B cell (primary cell): ENCODE measurements at regions not wholly inside any gene's neighbourhood (a gene's known extent, or its start where the extent isn't known, plus 50 kb on each side); places are given as distances from the start of the nearest gene placed in this dataset.

Experiments used
- ATAC-seq: fragments of 200-7000 bp; cut with Tn5 transposase; one replicate; pipeline ENCODE4 v1.10.0; 2021; ENCODE audit warnings: low read depth, mild to moderate bottlenecking, moderate number of reproducible peaks, moderate library complexity
- CTCF ChIA-PET: fragments of 350-600 bp; sonication (Branson Sonifier 250); formaldehyde crosslinking; loops from one replicate; lab custom pipeline; 2021; ENCODE audit warnings: antibody characterized with exemption, inconsistent platforms; lab: Charles Lee
- POLR2A ChIA-PET: fragments of 350-600 bp; sonication (Branson Sonifier 250); formaldehyde crosslinking; loops from one replicate; lab custom pipeline; 2021; ENCODE audit warnings: antibody characterized with exemption; lab: Charles Lee
- DNase-seq: peaks from one replicate; pipeline ENCODE4 v3.0.0; 2013
- H2AFZ ChIP-seq: 2 replicates; pipeline ENCODE4 v1.6.1; 2012; ENCODE audit warnings: mild to moderate bottlenecking, low read depth, low read length; ENCODE audit not compliant: insufficient read depth, poor library complexity, severe bottlenecking
- H3K27ac ChIP-seq, 2 donors: 1 replicate in 1 of 2; 2 replicates in 1 of 2; pipeline ENCODE4 v1.5.1; 2012 to 2013; ENCODE audit warnings: low read length in 2 of 2, mild to moderate bottlenecking in 2 of 2, moderate library complexity in 1 of 2
- H3K27me3 ChIP-seq, 4 experiments: fragments of 200-600 bp in 1 of 4; sonication (generic) in 1 of 4; replicated peaks in 1 of 4; 1 replicate in 2 of 4; 2 replicates in 2 of 4; pipeline versions ENCODE4 v1.6.1 to v1.7.0; 2013 to 2016; ENCODE audit warnings: low read length in 3 of 4, mild to moderate bottlenecking in 2 of 4, mixed read lengths in 1 of 4, moderate library complexity in 1 of 4; ENCODE audit not compliant: insufficient read depth in 4 of 4, control insufficient read depth in 3 of 4; ENCODE audit errors: control extremely low read depth in 1 of 4
- H3K36me3 ChIP-seq, 2 experiments: replicated peaks in 1 of 2; 1 replicate in 1 of 2; 2 replicates in 1 of 2; pipeline versions ENCODE4 v1.6.1 to v1.7.1; 2013; ENCODE audit warnings: low read length in 1 of 2; ENCODE audit not compliant: insufficient read depth in 2 of 2, control insufficient read depth in 1 of 2; ENCODE audit errors: control extremely low read depth in 1 of 2, extremely low read depth in 1 of 2
- H3K4me1 ChIP-seq, 2 donors: fragments of 200-600 bp in 1 of 2; sonication (generic) in 1 of 2; 1 replicate in 1 of 2; 2 replicates in 1 of 2; pipeline versions ENCODE4 v1.5.1 to v1.6.1; 2013 to 2017; ENCODE audit warnings: low read length in 2 of 2; ENCODE audit not compliant: control insufficient read depth in 2 of 2, insufficient read depth in 2 of 2
- H3K4me2 ChIP-seq: replicated peaks from 2 replicates; pipeline ENCODE3; 2012; ENCODE audit warnings: mild to moderate bottlenecking, low read depth, low read length; ENCODE audit not compliant: poor library complexity, severe bottlenecking
- H3K4me3 ChIP-seq, 5 experiments: fragments of 200-600 bp in 1 of 5; sonication (generic) in 1 of 5; 1 replicate in 3 of 5; 2 replicates in 2 of 5; pipeline versions ENCODE4 v1.5.1 to v1.7.0; 2011 to 2016; ENCODE audit warnings: low read length in 4 of 5, mild to moderate bottlenecking in 4 of 5, low read depth in 2 of 5, control low read depth in 1 of 5, moderate library complexity in 1 of 5; ENCODE audit not compliant: insufficient read depth in 1 of 5; ENCODE audit errors: control extremely low read depth in 1 of 5, extremely low read depth in 1 of 5
- H3K79me2 ChIP-seq: fragments of 200-600 bp; sonication (generic); one replicate; pipeline ENCODE4 v1.6.0; 2016; ENCODE audit warnings: low read length; ENCODE audit not compliant: control insufficient read depth, insufficient read depth
- H3K9ac ChIP-seq: fragments of 200-600 bp; sonication (generic); 2 replicates; pipeline ENCODE4 v1.6.1; 2017; ENCODE audit warnings: mild to moderate bottlenecking, low read length, moderate library complexity
- H3K9me3 ChIP-seq, 3 donors: one replicate each; pipeline versions ENCODE4 v1.6.1 to v1.7.1; 2013; ENCODE audit warnings: low read length in 2 of 3; ENCODE audit not compliant: control insufficient read depth in 2 of 3, insufficient read depth in 1 of 3; ENCODE audit errors: control extremely low read depth in 1 of 3
- H4K20me1 ChIP-seq: 2 replicates; pipeline ENCODE4 v1.6.0; 2012; ENCODE audit warnings: mild to moderate bottlenecking, low read length; ENCODE audit not compliant: insufficient read depth, control insufficient read depth, poor library complexity, severe bottlenecking
- H3K27ac Mint-ChIP-seq: one replicate; pipeline ENCODE4 v1.8.0; 2021; ENCODE audit warnings: mixed read lengths
- H3K27me3 Mint-ChIP-seq: one replicate; pipeline ENCODE4 v1.8.0; 2021; ENCODE audit warnings: mixed read lengths
- H3K4me1 Mint-ChIP-seq: one replicate; pipeline ENCODE4 v1.8.0; 2021; ENCODE audit warnings: mixed read lengths
- H3K4me3 Mint-ChIP-seq: one replicate; pipeline ENCODE4 v1.8.0; 2021; ENCODE audit warnings: mixed read lengths
- H3K9me3 Mint-ChIP-seq: one replicate; pipeline ENCODE4 v1.8.0; 2022; ENCODE audit warnings: mixed read lengths; ENCODE audit not compliant: insufficient read depth
- EZH2 ChIP-seq: IDR thresholded peaks from 2 replicates; pipeline ENCODE4 v1.6.1; 2012; ENCODE audit warnings: borderline replicate concordance, low read depth, mild to moderate bottlenecking, moderate library complexity, low read length; ENCODE audit not compliant: insufficient read depth, poor library complexity, severe bottlenecking
- WGBS: methylation state at CpG from one replicate; pipeline ENCODE4 v1.1.5; 2013; ENCODE audit warnings: missing lambda C conversion rate; ENCODE audit not compliant: insufficient coverage; 5-methylcytosine and 5-hydroxymethylcytosine counted together
- intact Hi-C: fragments of 100-400 bp; cut with micrococcal nuclease; formaldehyde crosslinking; loops from one replicate; pipeline ENCODE4 v1.10.0; 2022
- TF ChIP-seq, protein P1 (sequence below): fragments of 200-600 bp; IDR thresholded peaks from one replicate; pipeline ENCODE4 v1.8.0; 2022; ENCODE audit warnings: antibody characterized with exemption, mild to moderate bottlenecking

DNA sequence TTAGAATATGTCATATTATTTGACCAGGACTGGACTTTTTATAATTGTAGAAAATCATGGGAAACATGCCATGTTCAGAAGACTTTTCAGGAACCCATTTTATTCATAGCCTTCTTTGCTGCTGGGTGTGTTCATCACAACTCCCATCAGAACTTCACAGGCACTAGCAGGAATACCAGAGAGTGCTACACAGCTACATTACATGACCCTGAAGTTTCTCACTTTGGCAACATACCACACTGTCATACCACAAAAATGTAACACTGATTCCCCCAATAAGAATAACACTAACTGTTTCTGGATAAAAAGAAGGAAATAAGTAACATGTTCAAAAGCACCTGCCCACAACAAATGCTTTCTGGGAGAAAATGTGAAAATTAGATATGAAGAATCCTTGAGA is 405.4 kb downstream of the CDH2 start:
- H3K4me2 ChIP-seq = no peak overlapping the region
- H3K9ac ChIP-seq = no peak overlapping the region
- peaks cover 2% of the 10 kb centered on the region for H3K9me3 Mint-ChIP-seq
- no peak overlapping the region for H2AFZ ChIP-seq
- H3K36me3 ChIP-seq = no peaks in the 10 kb centered on the region
- CTCF ChIA-PET = no interaction called here
- H3K4me1 Mint-ChIP-seq = no peaks in the 10 kb centered on the region
- no peaks in the 10 kb centered on the region for H3K27me3 Mint-ChIP-seq
- no peak overlapping the region for H3K4me3 ChIP-seq
- no peak for ATAC-seq
- TF ChIP-seq, protein P1, sequence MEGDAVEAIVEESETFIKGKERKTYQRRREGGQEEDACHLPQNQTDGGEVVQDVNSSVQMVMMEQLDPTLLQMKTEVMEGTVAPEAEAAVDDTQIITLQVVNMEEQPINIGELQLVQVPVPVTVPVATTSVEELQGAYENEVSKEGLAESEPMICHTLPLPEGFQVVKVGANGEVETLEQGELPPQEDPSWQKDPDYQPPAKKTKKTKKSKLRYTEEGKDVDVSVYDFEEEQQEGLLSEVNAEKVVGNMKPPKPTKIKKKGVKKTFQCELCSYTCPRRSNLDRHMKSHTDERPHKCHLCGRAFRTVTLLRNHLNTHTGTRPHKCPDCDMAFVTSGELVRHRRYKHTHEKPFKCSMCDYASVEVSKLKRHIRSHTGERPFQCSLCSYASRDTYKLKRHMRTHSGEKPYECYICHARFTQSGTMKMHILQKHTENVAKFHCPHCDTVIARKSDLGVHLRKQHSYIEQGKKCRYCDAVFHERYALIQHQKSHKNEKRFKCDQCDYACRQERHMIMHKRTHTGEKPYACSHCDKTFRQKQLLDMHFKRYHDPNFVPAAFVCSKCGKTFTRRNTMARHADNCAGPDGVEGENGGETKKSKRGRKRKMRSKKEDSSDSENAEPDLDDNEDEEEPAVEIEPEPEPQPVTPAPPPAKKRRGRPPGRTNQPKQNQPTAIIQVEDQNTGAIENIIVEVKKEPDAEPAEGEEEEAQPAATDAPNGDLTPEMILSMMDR = no peak
- TF ChIP-seq EZH2 = no peak
- no peak overlapping the region for H3K4me3 Mint-ChIP-seq
- H3K27ac ChIP-seq = no peak overlapping the region
- no peaks in the 10 kb centered on the region for H3K79me2 ChIP-seq
- no peaks in the 10 kb centered on the region for H3K27me3 ChIP-seq
- intact Hi-C loops = no loop called here
- POLR2A ChIA-PET = no interaction called here
- H3K27ac Mint-ChIP-seq = no peak overlapping the region
- no peaks in the 10 kb centered on the region for H4K20me1 ChIP-seq
- H3K9me3 ChIP-seq = no peaks in the 10 kb centered on the region
- no peak for DNase-seq
- no peaks in the 10 kb centered on the region for H3K4me1 ChIP-seq

DNA sequence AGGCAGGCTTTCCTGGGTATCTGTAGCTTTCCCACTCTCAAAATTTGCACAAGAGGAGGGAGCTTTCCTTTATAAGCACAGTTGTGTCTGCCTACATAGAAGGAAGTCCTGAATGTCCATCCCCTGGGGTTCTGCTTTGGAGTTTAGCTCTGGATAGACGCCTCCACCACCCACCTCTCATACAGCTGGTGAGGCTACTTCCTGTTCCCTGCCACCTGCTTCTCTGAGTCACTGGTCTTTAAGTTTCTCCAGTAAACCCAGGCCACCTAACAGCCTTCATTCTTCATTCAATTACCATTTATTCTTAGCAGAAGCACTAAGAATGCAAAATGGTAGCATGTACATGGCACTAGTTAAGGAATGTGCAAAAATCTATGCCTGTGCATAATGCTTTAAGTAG is 407.8 kb downstream of the CDH2 start:
- no peak overlapping the region for H3K9ac ChIP-seq
- no peak for ATAC-seq
- no peaks in the 10 kb centered on the region for H3K4me1 Mint-ChIP-seq
- no peaks in the 10 kb centered on the region for H3K79me2 ChIP-seq
- no peaks in the 10 kb centered on the region for H4K20me1 ChIP-seq
- no peaks in the 10 kb centered on the region for H3K4me1 ChIP-seq
- H3K4me3 ChIP-seq = no peak overlapping the region
- H3K4me3 Mint-ChIP-seq = no peak overlapping the region
- no peak overlapping the region for H3K4me2 ChIP-seq
- no peak for DNase-seq
- H3K27ac ChIP-seq = no peak overlapping the region
- H3K9me3 ChIP-seq = peaks cover 0 to 2% (median 0%) of the 10 kb centered on the region in 3 donors
- WGBS = 27% methylated on average over 1 of the region's 1 CpG
- CTCF ChIA-PET = no interaction called here
- H3K27me3 ChIP-seq = no peaks in the 10 kb centered on the region
- no peaks in the 10 kb centered on the region for H3K36me3 ChIP-seq
- H2AFZ ChIP-seq = no peak overlapping the region
- intact Hi-C loops = no loop called here
- no peaks in the 10 kb centered on the region for H3K9me3 Mint-ChIP-seq
- POLR2A ChIA-PET = no interaction called here
- H3K27me3 Mint-ChIP-seq = no peaks in the 10 kb centered on the region
- H3K27ac Mint-ChIP-seq = no peak overlapping the region
- no peak for TF ChIP-seq EZH2
